ENCODE measurements at regions not wholly inside any gene's neighbourhood (a gene's known extent, or its start where the extent isn't known, plus 50 kb on each side); places are given as distances from the start of the nearest gene placed in this dataset.

DNA sequence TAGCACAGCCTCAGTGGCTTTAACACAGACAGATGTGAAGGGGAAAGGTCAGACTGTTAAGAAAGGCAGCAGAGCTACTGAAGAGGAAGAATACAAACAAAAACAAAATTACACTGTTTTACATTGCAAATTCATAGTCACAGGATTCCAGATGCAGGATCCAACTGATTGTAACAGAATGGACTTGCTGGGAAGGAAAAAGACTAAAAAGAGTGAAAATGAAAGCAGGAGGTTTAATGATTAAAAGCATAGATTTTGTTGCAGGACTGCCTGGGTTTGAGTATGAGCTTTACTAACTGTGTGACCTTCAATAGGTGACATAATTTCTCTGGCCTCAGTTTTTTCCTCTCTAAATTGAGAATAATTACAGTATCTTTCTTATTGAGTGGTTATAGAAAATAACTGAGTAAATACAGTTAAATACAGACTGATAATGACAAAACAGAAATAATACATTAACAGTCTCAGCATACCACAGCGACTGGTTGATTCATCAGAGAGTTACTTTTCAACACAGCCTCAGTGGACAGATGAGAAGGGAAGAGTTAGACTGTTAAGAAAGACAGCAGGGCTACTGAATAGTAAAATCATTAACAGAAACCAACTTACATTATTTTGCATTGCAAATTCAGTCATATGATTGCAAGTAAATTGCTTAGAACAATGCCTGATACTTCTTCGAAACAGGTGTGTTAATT lies 704.2 kb upstream of the TENM4 start:
- H3K9ac ChIP-seq (ENCODE audit: low read length): no peak overlapping the region
- no peaks in the 10 kb centered on the region for H3K4me1 ChIP-seq (ENCODE audit: insufficient read depth, low read length)
- no peaks in the 10 kb centered on the region for H3K36me3 ChIP-seq (ENCODE audit: insufficient read depth, low read length)
- no peak overlapping the region for H3K27ac ChIP-seq (ENCODE audit: low read depth, low read length)
- H3K9me3 ChIP-seq (ENCODE audit: low read length): no peaks in the 10 kb centered on the region
- no peaks in the 10 kb centered on the region for H3K27me3 ChIP-seq (ENCODE audit: control insufficient read depth in 1 of 2, insufficient read depth in 2 of 2, low read length in 2 of 2)
- H3K4me3 ChIP-seq (ENCODE audit: low read depth in 1 of 2, low read length in 2 of 2): no peak overlapping the region

DNA sequence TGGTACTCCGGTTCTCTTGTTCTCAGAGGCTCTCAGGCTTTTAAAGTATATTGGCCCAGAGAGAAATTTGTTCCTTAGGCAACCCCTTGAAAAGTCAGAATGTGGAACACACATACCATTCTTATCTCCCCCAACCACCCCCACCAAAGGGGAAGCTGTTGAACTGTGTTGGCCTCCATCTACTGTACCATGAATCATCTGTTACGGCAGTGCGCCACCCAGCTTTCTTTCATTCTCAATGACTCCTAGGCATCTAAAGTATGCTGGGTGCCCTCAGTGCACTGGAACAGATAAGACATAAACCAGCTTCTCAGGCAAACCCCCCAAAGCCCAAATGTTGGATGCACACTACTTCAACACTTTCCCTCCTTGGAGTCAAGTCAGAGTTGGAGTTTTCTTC lies 696.2 kb upstream of the TENM4 start:
- Histone ChIP-seq H3K27ac (ENCODE audit: low read depth, low read length) (no peak overlapping the region), H3K9me3 (ENCODE audit: low read length) (no peaks in the 10 kb centered on the region), H3K4me1 (ENCODE audit: insufficient read depth, low read length) (no peaks in the 10 kb centered on the region), H3K9ac (ENCODE audit: low read length) (no peak overlapping the region), H3K27me3 (ENCODE audit: control insufficient read depth in 1 of 2, insufficient read depth in 2 of 2, low read length in 2 of 2) (no peaks in the 10 kb centered on the region), H3K36me3 (ENCODE audit: insufficient read depth, low read length) (no peaks in the 10 kb centered on the region), H3K4me3 (ENCODE audit: low read depth in 1 of 2, low read length in 2 of 2) (no peak overlapping the region)

DNA sequence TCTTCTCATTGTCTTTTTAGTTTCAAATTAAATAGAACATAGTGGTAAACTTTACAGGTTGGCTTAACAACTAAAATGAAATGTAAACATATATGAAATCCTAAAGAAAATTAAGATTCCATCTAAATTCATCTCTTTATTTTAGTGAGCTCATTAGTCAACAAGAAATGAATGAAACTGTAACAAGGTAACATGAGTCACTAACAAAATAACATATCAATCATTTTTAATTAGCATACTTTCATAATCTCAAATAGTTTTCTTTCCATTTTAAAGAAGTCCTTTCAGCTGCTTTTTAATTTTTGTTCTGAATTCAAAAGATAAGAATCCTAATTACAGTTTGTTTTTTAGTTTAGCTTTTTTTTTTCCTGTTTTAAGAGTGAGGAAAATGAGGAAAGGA lies 688.6 kb upstream of the TENM4 start:
- Histone ChIP-seq H3K4me3 (ENCODE audit: low read depth in 1 of 2, low read length in 2 of 2) (no peak overlapping the region), H3K36me3 (ENCODE audit: insufficient read depth, low read length) (no peaks in the 10 kb centered on the region), H3K27me3 (ENCODE audit: control insufficient read depth in 1 of 2, insufficient read depth in 2 of 2, low read length in 2 of 2) (no peaks in the 10 kb centered on the region), H3K9me3 (ENCODE audit: low read length) (no peaks in the 10 kb centered on the region), H3K9ac (ENCODE audit: low read length) (no peak overlapping the region), H3K4me1 (ENCODE audit: insufficient read depth, low read length) (no peaks in the 10 kb centered on the region), H3K27ac (ENCODE audit: low read depth, low read length) (no peak overlapping the region)

DNA sequence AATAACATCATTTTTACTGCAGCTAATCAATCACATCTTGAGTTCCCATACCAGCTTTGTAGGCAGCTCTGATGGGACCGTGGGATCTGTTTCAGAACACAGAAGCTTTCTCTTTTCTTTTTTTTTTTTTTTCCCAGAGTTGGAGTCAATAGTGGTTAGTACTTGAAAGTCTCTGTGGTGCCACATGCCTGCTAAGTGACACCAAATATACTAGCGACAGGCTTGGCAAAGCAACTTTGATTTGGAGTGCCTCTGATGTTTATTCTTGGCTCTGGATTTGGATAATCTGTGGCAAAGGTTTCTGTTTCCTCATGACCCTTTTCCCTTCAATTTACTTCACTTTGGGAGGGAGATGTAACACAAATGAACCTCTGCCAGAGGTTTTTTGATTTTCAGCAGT lies 681.4 kb upstream of the TENM4 start:
- Histone ChIP-seq H3K4me1 (ENCODE audit: insufficient read depth, low read length) (no peaks in the 10 kb centered on the region), H3K4me3 (ENCODE audit: low read depth in 1 of 2, low read length in 2 of 2) (no peak overlapping the region), H3K9me3 (ENCODE audit: low read length) (no peaks in the 10 kb centered on the region), H3K27ac (ENCODE audit: low read depth, low read length) (no peak overlapping the region), H3K9ac (ENCODE audit: low read length) (no peak overlapping the region), H3K36me3 (ENCODE audit: insufficient read depth, low read length) (no peaks in the 10 kb centered on the region), H3K27me3 (ENCODE audit: control insufficient read depth in 1 of 2, insufficient read depth in 2 of 2, low read length in 2 of 2) (no peaks in the 10 kb centered on the region)

DNA sequence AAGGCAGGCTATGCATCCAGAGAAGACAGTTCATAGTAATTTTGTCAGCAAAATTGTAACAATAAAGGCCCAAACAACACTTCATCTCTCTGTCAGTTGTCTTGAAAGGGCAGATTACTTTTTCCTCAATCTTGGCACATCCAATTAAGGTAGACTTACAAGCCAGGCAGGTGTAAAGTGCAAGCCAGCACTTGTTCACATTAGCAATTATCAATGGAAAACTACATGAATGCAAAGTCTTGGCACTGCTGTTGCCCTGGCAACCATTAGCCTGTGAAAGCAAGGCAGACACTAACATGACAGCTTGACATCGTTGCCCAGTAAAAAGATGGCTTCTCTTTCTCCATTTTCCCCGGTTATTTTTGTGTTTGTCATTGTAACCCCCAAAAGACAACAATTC lies 677.2 kb upstream of the TENM4 start:
- Histone ChIP-seq H3K9ac (ENCODE audit: low read length) (no peak overlapping the region), H3K9me3 (ENCODE audit: low read length) (no peaks in the 10 kb centered on the region), H3K36me3 (ENCODE audit: insufficient read depth, low read length) (no peaks in the 10 kb centered on the region), H3K4me1 (ENCODE audit: insufficient read depth, low read length) (no peaks in the 10 kb centered on the region), H3K27ac (ENCODE audit: low read depth, low read length) (no peak overlapping the region), H3K4me3 (ENCODE audit: low read depth in 1 of 2, low read length in 2 of 2) (no peak overlapping the region), H3K27me3 (ENCODE audit: control insufficient read depth in 1 of 2, insufficient read depth in 2 of 2, low read length in 2 of 2) (no peaks in the 10 kb centered on the region)

DNA sequence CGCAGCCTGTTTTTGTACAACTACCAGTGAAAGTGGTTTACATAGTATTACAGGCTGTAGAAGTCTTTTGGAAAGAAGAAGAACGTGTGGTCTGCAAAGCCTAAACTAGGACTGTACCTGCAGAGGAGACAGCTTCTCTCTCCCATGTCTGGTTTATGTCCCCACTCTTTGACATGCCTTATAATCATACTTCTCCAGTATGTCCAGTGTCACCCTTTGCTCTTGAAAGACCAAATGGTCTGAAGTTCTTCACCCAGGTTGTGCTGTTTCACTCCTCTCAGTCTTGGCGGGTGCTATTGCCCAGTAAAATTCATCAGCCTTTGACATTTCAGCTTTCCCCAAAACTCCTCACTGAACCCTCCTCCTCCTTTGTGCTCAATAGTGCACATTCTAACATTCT lies 676.0 kb upstream of the TENM4 start:
- Histone ChIP-seq H3K36me3 (ENCODE audit: insufficient read depth, low read length) (no peaks in the 10 kb centered on the region), H3K27ac (ENCODE audit: low read depth, low read length) (no peak overlapping the region), H3K27me3 (ENCODE audit: control insufficient read depth in 1 of 2, insufficient read depth in 2 of 2, low read length in 2 of 2) (no peaks in the 10 kb centered on the region), H3K9ac (ENCODE audit: low read length) (no peak overlapping the region), H3K4me1 (ENCODE audit: insufficient read depth, low read length) (no peaks in the 10 kb centered on the region), H3K9me3 (ENCODE audit: low read length) (no peaks in the 10 kb centered on the region), H3K4me3 (ENCODE audit: low read depth in 1 of 2, low read length in 2 of 2) (no peak overlapping the region)

DNA sequence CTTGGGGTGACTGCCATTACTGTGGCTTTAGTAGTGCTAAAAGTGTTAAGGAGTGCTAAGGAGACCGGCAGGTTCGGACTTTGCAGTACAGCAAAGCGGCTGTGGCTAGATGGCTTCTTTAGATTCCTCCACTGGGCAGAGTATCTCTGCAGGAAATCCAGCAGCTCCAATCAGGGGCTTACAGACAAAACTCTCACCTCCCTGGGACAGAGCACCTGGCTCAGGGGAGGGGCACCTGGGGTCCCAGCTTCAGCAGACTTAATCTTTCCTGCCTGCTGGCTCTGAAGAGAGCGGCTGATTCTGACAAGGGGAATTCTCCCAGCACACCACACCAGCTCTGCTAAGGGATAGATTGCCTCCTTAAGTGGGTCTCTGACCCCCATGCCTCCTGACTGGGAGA lies 668.8 kb upstream of the TENM4 start:
- no peaks in the 10 kb centered on the region for H3K4me1 ChIP-seq (ENCODE audit: insufficient read depth, low read length)
- H3K4me3 ChIP-seq (ENCODE audit: low read depth in 1 of 2, low read length in 2 of 2): no peak overlapping the region
- no peak overlapping the region for H3K27ac ChIP-seq (ENCODE audit: low read depth, low read length)
- H3K27me3 ChIP-seq (ENCODE audit: control insufficient read depth in 1 of 2, insufficient read depth in 2 of 2, low read length in 2 of 2): no peaks in the 10 kb centered on the region
- H3K9me3 ChIP-seq (ENCODE audit: low read length): no peaks in the 10 kb centered on the region
- no peak overlapping the region for H3K9ac ChIP-seq (ENCODE audit: low read length)
- H3K36me3 ChIP-seq (ENCODE audit: insufficient read depth, low read length): no peaks in the 10 kb centered on the region

DNA sequence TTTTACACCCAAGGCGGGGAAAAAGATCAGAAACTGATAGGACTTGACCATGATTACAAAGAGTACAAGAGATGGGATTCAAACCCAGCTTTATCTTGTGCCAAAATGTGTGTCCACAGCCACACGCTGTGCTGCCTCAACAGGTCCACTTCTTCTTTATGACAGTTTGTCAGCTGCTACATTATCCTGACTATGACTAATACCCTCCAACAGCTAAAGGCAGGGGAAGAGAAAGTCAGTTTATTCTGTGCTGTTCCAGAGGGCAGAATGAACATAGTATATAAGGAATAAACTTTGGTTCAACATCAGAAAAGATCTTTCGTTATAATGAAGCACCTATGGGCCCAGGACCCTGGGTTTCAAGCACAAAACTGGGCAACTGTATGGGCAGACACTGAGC lies 668.2 kb upstream of the TENM4 start:
- Histone ChIP-seq H3K4me1 (ENCODE audit: insufficient read depth, low read length) (no peaks in the 10 kb centered on the region), H3K9ac (ENCODE audit: low read length) (no peak overlapping the region), H3K27ac (ENCODE audit: low read depth, low read length) (no peak overlapping the region), H3K36me3 (ENCODE audit: insufficient read depth, low read length) (no peaks in the 10 kb centered on the region), H3K9me3 (ENCODE audit: low read length) (no peaks in the 10 kb centered on the region), H3K4me3 (ENCODE audit: low read depth in 1 of 2, low read length in 2 of 2) (no peak overlapping the region), H3K27me3 (ENCODE audit: control insufficient read depth in 1 of 2, insufficient read depth in 2 of 2, low read length in 2 of 2) (no peaks in the 10 kb centered on the region)

DNA sequence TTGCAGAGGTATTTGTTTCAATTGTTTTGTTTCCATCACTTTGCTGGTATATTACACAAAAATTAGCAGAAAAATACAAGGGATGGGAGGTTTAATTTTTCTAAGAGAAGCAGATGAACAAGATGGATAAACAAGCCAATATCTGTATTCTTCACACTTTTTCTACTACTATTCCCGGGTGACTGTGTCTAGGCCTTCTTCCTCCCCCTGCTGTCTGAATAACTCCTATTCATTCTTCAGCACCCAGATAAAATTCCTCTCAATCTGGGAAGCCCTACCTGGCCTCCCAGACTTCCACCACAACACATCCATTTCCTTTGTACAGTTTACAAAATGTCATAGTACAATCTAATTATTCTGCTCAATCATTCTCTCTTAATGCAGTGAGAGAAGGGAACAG lies 666.6 kb upstream of the TENM4 start:
- Histone ChIP-seq H3K36me3 (ENCODE audit: insufficient read depth, low read length) (no peaks in the 10 kb centered on the region), H3K27ac (ENCODE audit: low read depth, low read length) (no peak overlapping the region), H3K9ac (ENCODE audit: low read length) (no peak overlapping the region), H3K4me1 (ENCODE audit: insufficient read depth, low read length) (no peaks in the 10 kb centered on the region), H3K4me3 (ENCODE audit: low read depth in 1 of 2, low read length in 2 of 2) (no peak overlapping the region), H3K9me3 (ENCODE audit: low read length) (no peaks in the 10 kb centered on the region), H3K27me3 (ENCODE audit: control insufficient read depth in 1 of 2, insufficient read depth in 2 of 2, low read length in 2 of 2) (no peaks in the 10 kb centered on the region)

DNA sequence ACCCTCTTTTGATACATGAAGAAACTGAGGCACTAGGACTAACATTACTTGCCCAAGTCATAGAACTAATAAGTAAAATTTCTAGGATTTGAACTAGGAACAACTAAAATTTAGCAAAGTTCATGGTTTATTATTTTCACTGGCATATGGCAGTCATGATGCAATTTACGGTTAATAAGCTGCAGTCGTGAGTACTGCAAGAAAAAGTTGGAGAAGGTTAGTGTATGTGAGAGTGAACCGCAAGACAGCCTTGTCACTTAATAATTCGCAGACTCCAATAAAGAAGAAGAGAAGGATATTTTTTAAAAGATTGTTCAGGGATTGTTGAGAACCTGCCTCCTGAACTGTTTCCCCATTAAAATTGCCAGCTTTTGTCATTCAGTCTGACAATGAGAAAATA lies 663.4 kb upstream of the TENM4 start:
- no peaks in the 10 kb centered on the region for H3K4me1 ChIP-seq (ENCODE audit: insufficient read depth, low read length)
- no peak overlapping the region for H3K9ac ChIP-seq (ENCODE audit: low read length)
- H3K4me3 ChIP-seq (ENCODE audit: low read depth in 1 of 2, low read length in 2 of 2): no peak overlapping the region
- no peak overlapping the region for H3K27ac ChIP-seq (ENCODE audit: low read depth, low read length)
- no peaks in the 10 kb centered on the region for H3K27me3 ChIP-seq (ENCODE audit: control insufficient read depth in 1 of 2, insufficient read depth in 2 of 2, low read length in 2 of 2)
- no peaks in the 10 kb centered on the region for H3K9me3 ChIP-seq (ENCODE audit: low read length)
- no peaks in the 10 kb centered on the region for H3K36me3 ChIP-seq (ENCODE audit: insufficient read depth, low read length)

DNA sequence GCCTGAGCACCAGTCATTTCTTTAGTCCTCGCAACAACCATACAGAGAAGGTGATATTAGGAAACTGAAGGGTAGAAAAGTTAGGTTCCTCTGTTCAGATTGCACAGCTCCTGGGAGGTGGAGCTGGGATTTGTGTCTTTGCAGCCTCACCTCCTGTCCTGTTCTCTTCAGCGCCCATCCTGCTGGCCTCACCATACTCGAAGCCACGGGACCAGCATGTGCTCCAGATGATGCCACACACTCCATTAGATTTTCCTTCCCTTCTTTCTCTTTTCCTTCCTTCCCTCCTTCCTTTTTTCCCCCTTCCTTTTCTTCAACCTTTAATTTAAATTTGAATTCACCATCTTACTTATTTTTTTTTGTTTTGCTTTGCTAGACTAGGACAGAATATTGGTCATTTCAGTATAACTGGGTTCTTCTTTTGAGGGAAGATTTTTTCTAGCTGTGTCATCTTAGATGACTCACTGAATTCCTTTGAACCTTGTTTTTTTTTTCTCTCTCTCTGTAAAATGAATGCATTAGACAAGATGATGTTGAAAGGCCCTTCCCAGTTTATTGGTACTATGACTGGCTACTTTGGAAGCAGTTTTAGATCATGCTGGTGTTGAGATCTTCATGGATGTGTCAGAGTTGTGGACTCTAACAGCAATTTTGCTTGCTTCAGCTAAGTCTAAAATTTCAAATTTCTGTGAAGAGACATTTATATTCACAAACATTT lies 662.5 kb upstream of the TENM4 start:
- H3K27me3 ChIP-seq (ENCODE audit: control insufficient read depth in 1 of 2, insufficient read depth in 2 of 2, low read length in 2 of 2): no peaks in the 10 kb centered on the region
- no peak overlapping the region for H3K9ac ChIP-seq (ENCODE audit: low read length)
- H3K9me3 ChIP-seq (ENCODE audit: low read length): no peaks in the 10 kb centered on the region
- H3K36me3 ChIP-seq (ENCODE audit: insufficient read depth, low read length): no peaks in the 10 kb centered on the region
- no peaks in the 10 kb centered on the region for H3K4me1 ChIP-seq (ENCODE audit: insufficient read depth, low read length)
- H3K27ac ChIP-seq (ENCODE audit: low read depth, low read length): no peak overlapping the region
- H3K4me3 ChIP-seq (ENCODE audit: low read depth in 1 of 2, low read length in 2 of 2): no peak overlapping the region

DNA sequence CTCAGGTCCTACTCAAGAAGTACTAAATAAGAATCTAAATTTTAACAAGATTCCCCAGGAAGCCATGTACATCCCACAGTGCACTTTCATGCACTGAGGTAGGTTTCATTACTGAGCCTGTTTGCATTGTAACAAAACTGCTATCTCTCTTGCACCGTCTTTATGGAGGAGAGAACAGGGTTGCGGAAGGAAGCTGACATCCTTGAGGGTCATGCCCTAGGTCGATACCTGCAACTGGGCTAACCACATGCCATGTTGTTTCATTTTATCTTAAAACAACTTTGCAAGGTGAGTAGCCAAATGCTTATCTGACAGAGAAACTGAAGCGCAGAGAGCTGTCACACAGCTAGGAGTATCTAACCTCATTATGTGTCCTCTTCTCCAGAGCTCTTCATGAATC lies 656.3 kb upstream of the TENM4 start:
- Histone ChIP-seq H3K9ac (ENCODE audit: low read length) (no peak overlapping the region), H3K36me3 (ENCODE audit: insufficient read depth, low read length) (no peaks in the 10 kb centered on the region), H3K9me3 (ENCODE audit: low read length) (no peaks in the 10 kb centered on the region), H3K27me3 (ENCODE audit: control insufficient read depth in 1 of 2, insufficient read depth in 2 of 2, low read length in 2 of 2) (no peaks in the 10 kb centered on the region), H3K4me1 (ENCODE audit: insufficient read depth, low read length) (no peaks in the 10 kb centered on the region), H3K27ac (ENCODE audit: low read depth, low read length) (no peak overlapping the region), H3K4me3 (ENCODE audit: low read depth in 1 of 2, low read length in 2 of 2) (no peak overlapping the region)

Data from muscle layer of colon (tissue), 2 donors.